Posterior vena cava (tissue), 2 donors: ENCODE measurements at regions not wholly inside any gene's neighbourhood (a gene's known extent, or its start where the extent isn't known, plus 50 kb on each side); places are given as distances from the start of the nearest gene placed in this dataset.
"Not testable (repeated sequence)": the region's sequence is repeated elsewhere in the genome, so short reads cannot be mapped to it uniquely, and the experiment has no call there.

Source experiments
- DNase-seq: peaks from one replicate; pipeline ENCODE4 v3.0.0-alpha.2; 2020; ENCODE audit warnings: low spot score
- intact Hi-C, 2 donors: fragments of 100-400 bp; cut with DNase I; formaldehyde crosslinking; loops; one replicate each; pipeline versions ENCODE4 v1.14.1 to v1.14.2; 2022 to 2023
- donor health status: DM: yes; HTN: yes; CAD: no.
- donor health status: DM: yes; HTN: yes; CAD: no.

GRCh38 chr9:41777536-41777935, 351.7 kb downstream of the CNTNAP3B start:
- intact Hi-C loops, result not testable (repeated sequence)

GRCh38 chr9:41772541-41772940, 356.7 kb downstream of the CNTNAP3B start:
- DNase-seq, intact Hi-C loops: not testable (repeated sequence)

More at GRCh38 chr9:41777536-41777935, 351.7 kb downstream of the CNTNAP3B start:
- DNase-seq, result peak; percentile 45

GRCh38 chr9:41771693-41772092, 357.5 kb downstream of the CNTNAP3B start:
- DNase-seq, intact Hi-C loops: not testable (repeated sequence)

- peak; percentile 78 for DNase-seq
- intact Hi-C loops, result not testable (repeated sequence)
Observed at GRCh38 chr9:41754822-41755221, 374.4 kb downstream of the CNTNAP3B start.

- DNase-seq, intact Hi-C loops: not testable (repeated sequence)
Observed at GRCh38 chr9:41754403-41754802, 374.8 kb downstream of the CNTNAP3B start.

GRCh38 chr9:41741897-41742296, 387.3 kb downstream of the CNTNAP3B start:
- intact Hi-C loops, result not testable (repeated sequence)
- DNase-seq, result peak; percentile 25

GRCh38 chr9:41741173-41741572, 388.1 kb downstream of the CNTNAP3B start:
- intact Hi-C loops, result not testable (repeated sequence)
- DNase-seq, result peak; percentile 84

- DNase-seq, result peak; percentile 22
- intact Hi-C loops, result not testable (repeated sequence)
Observed at GRCh38 chr9:41738681-41739080, 390.5 kb downstream of the CNTNAP3B start.

- intact Hi-C loops, DNase-seq: not testable (repeated sequence)
Observed at GRCh38 chr9:41699190-41699589, 430.0 kb downstream of the CNTNAP3B start.

GRCh38 chr9:41697080-41697479, 432.1 kb downstream of the CNTNAP3B start:
- intact Hi-C loops, DNase-seq: not testable (repeated sequence)

- DNase-seq, intact Hi-C loops: not testable (repeated sequence)
Observed at GRCh38 chr9:41679312-41679711, 449.9 kb downstream of the CNTNAP3B start.

GRCh38 chr9:41663497-41664036, 465.7 kb downstream of the CNTNAP3B start:
- intact Hi-C loops, DNase-seq: not testable (repeated sequence)

- intact Hi-C loops, DNase-seq: not testable (repeated sequence)
Observed at GRCh38 chr9:41658706-41659105, 469.6 kb upstream of the ZNG1F start.

- intact Hi-C loops, DNase-seq: not testable (repeated sequence)
Observed at GRCh38 chr9:41658116-41658515, 469.0 kb upstream of the ZNG1F start.

GRCh38 chr9:41657141-41657540, 468.0 kb upstream of the ZNG1F start:
- intact Hi-C loops, DNase-seq: not testable (repeated sequence)

GRCh38 chr9:41655071-41655554, 466.0 kb upstream of the ZNG1F start:
- peak; percentile 82 for DNase-seq

GRCh38 chr9:41654349-41654748, 465.2 kb upstream of the ZNG1F start:
- DNase-seq, intact Hi-C loops: not testable (repeated sequence)

More at GRCh38 chr9:41655071-41655554, 466.0 kb upstream of the ZNG1F start:
- intact Hi-C loops, result not testable (repeated sequence)

- DNase-seq, intact Hi-C loops: not testable (repeated sequence)
Observed at GRCh38 chr9:41653560-41654340, 464.6 kb upstream of the ZNG1F start.

GRCh38 chr9:41652800-41653199, 463.7 kb upstream of the ZNG1F start:
- DNase-seq, intact Hi-C loops: not testable (repeated sequence)

- intact Hi-C loops, DNase-seq: not testable (repeated sequence)
Observed at GRCh38 chr9:41652100-41652713, 463.1 kb upstream of the ZNG1F start.
